ENCODE measurements at regions not wholly inside any gene's neighbourhood (a gene's known extent, or its start where the extent isn't known, plus 50 kb on each side); places are given as distances from the start of the nearest gene placed in this dataset.

- no peak for DNase-seq
Measured at GRCh38 chr1:29640428-29640785, 404.1 kb downstream of the PTPRU start.

- DNase-seq = no peak
Measured at GRCh38 chr1:29639741-29640427, 403.6 kb downstream of the PTPRU start.

- DNase-seq = no peak
Measured at GRCh38 chr1:29639156-29639736, 402.9 kb downstream of the PTPRU start.

GRCh38 chr1:29638281-29638680, 402.0 kb downstream of the PTPRU start:
- DNase-seq = no peak

DNA sequence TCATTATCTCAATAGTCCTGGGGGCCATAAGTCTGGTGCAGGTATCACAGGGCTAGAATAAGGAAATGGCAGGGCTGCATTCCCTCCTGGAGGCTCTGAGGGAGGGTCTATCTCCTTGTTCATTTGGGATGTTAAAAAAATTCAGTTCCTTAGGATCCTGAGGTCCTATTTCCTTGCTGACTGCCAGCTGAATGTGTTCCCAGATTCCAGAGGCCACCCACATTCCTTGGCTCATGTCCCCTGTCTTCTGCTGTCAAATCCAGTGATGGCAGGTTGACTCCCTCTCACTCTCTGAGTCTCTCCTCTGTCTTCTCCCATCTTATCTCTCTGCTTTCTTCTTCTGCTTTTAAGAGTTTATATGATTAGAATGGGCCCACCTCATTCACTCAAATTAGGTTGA, 400.6 kb downstream of the PTPRU start:
- DNase-seq = no peak

DNA sequence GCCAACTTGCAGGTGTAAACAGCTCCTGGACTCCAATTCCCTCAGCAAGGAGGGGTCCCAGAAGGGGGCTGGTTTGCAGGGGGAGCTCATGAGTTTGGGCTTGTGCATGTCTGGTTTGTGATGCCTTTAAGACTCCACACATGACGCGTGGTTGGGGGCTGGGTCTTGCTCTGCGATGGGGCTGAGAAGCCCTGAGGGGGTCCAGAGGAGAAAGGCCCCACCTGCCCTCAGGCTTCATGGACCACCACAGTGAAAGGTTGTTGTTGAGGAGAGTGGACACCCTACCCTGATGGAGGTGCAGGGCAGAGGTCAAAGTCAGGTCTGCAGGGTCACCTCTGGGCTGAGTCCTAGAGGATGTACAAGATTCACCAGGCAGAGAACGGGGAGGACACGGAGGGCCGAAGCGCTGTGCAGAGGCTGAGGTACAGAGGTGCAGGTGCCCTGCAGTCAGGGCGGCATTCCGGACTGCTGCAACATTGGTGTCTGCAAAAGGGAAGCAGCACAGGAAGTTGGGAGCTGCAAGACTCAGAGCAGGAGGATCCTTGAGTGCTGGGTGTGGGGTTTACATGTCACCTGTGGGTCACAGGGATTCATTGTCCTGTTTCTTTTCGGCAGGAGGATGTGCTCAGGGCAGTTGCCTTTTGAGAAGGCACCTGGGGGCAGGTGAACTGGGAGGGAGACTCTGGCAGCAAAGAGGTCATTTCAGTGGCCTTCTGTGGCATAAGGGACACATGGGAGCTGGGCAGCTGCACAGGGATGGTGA, 399.4 kb downstream of the PTPRU start:
- no peak for DNase-seq

DNA sequence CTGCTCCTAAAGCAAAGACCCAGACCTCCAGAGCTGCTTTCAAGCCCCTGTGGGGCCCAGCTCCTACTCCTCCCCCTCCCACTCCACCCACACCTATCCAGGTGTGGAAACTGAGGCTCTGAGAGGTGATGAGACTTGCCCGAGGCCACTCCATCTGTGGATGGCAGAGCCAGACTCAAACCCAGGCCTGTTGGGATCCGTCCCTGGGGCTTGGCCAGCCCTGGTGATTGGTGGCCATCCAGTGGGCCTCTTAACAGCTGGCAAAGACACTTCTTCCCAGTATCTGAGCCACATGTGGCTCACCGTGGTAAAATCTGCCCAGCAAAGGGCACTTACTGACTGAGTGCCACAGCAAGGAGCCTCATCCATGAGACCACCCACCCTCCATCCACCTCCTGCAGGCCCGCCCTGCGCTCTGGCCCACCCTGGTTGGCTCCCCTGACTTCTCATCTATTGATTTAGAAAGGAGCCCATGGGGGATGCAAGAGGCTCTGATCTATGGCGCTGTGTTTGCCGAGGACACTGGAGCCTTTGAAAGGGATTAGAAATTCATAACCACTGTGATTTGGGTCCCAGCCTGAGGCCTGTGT, 398.5 kb downstream of the PTPRU start:
- DNase-seq = no peak

- DNase-seq = no peak
Measured at GRCh38 chr1:29634324-29634723, 398.0 kb downstream of the PTPRU start.

GRCh38 chr1:29633771-29634170, 397.4 kb downstream of the PTPRU start:
- DNase-seq = peak; percentile 42

- DNase-seq = no peak
Measured at GRCh38 chr1:29632806-29633615, 396.7 kb downstream of the PTPRU start.

GRCh38 chr1:29631836-29632805, 395.8 kb downstream of the PTPRU start:
- DNase-seq = no peak

GRCh38 chr1:29631361-29631760, 395.0 kb downstream of the PTPRU start:
- no peak for DNase-seq

GRCh38 chr1:29630756-29631155, 394.4 kb downstream of the PTPRU start:
- no peak for DNase-seq

- no peak for DNase-seq
Measured at GRCh38 chr1:29629814-29630516, 393.6 kb downstream of the PTPRU start.

DNA sequence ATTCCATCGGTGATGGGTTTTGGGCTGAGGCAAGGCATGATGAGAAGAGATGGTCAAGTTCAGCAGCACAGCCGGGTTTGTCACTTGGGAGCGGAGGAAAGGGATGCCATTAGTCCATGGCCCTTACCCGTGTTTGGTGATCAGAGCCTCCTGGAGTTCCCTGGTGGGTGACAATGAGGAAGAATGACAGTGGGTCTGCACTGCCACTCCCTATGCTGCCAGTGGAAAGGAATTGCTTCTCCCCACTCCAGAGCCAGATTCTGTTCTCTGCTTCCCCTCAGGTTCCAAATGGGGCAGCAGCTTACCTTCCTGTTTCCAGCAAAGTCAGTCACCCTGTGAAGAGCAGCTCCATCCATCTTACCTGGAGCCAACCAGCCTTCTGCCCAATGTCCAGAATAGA, 393.1 kb downstream of the PTPRU start:
- DNase-seq = no peak

GRCh38 chr1:29628190-29628589, 391.9 kb downstream of the PTPRU start:
- no peak for DNase-seq

DNA sequence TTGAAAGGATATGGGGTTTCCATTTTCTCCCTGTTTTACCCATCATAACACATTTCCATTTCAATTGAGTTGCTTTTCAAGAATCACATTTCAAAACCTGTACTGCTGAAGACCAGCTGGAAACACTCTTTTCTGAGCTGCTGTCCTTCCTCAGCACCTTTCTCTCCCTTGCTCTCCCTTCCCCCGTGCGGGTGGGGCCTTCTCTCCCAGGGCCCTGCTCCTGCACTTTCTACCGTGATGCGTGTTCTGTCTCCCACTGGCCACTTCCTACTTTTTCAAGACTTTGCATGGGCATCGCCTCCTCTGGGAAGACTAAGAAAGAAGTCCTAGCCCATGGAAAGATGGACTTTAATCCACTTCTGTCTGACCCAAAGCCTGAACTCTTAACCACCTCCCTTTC, 390.4 kb downstream of the PTPRU start:
- DNase-seq = no peak

GRCh38 chr1:29626066-29626465, 389.7 kb downstream of the PTPRU start:
- no peak for DNase-seq

DNA sequence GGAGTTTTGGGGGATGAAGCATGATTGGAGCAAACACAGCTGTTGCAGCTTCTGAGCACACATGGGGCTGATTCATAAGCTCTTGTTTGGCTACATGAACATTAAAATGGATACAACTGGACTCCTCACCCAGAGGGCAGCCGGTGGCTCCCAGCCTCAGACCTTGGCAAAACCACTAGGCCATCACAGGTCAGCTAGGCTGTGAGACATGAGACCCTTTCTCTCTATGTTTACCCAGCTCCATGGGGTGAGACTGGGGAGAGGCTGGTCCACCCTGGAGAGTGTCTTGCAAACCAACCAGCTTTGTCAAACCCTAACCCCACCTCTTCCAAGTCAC, 388.7 kb downstream of the PTPRU start:
- no peak for DNase-seq

DNA sequence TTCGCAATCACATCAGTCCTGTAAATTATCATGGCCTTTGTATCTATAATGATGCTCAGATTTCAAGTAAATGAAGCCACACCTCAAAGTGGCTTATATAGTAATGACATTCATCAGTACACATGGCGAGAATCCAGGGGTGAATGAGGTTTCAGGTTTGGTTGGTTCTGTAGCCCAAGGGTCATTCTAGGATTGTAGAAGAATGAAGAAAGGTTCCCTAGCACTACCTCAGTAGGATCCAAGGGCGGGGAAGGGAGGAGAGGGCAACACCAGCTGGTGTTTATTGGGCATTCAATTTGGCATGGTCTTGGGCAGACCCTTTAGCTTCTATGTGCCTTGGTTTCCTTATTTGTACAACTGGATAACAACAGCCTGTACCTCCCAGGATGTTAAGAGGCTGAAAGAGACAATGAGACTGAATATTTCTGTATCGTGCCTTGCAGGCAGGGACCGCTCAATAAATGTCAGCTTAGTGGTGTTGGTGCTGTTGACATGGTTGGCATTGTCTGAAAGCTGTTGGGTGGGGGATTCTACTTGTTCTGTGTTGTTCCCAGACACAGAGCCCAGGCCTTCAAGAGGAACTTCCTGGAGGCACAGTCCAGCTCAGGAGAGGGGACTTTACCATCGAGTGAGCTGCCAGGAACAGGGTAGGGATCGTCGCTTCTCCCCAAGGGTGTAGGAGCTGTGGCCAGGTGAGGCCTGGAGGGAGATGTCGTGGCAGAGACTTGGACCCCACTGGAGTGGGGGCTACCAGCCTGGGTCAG, 388.2 kb downstream of the PTPRU start:
- no peak for DNase-seq

DNA sequence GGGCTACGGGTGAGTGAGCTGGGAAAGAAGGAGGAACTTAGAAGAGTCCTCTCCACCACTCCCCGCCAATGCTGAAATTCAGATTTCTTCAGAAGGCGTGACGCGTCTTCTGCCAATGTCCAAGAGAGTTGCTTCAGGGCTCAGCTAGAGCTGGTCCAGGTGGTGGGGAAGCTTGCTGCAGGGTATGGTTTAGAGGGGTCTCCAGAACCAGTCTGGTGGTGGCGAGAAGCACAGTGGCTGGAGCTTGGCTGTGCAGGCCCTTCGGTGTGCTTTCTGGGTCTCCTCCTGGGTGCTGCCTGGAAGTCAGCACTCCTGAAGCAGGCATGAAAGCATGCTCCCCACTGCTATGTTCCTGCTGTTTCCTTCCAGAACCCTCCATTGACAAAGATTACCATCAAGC, 387.2 kb downstream of the PTPRU start:
- DNase-seq = no peak

Data from NCI-H1105 treated with DMSO at 0.1 percent for 48 hours (cell line).